Erythroblast (primary cell): ENCODE measurements at regions not wholly inside any gene's neighbourhood (a gene's known extent, or its start where the extent isn't known, plus 50 kb on each side); places are given as distances from the start of the nearest gene placed in this dataset.
"Not testable (repeated sequence)": the region's sequence is repeated elsewhere in the genome, so short reads cannot be mapped to it uniquely, and the experiment has no call there.

Experiments used
- DNase-seq, 2 experiments: peaks; one replicate each; lab custom pipeline; 2025; lab: John Stamatoyannopoulos, UW
- GATA1 ChIP-seq: IDR thresholded peaks from 2 replicates; pipeline ENCODE4 v1.6.1; 2011; ENCODE audit warnings: low read depth, mild to moderate bottlenecking, control low read depth, low read length, moderate library complexity
- POLR2A ChIP-seq: IDR thresholded peaks from 2 replicates; pipeline ENCODE4 v1.6.1; 2011; ENCODE audit warnings: mild to moderate bottlenecking, low read length

DNA sequence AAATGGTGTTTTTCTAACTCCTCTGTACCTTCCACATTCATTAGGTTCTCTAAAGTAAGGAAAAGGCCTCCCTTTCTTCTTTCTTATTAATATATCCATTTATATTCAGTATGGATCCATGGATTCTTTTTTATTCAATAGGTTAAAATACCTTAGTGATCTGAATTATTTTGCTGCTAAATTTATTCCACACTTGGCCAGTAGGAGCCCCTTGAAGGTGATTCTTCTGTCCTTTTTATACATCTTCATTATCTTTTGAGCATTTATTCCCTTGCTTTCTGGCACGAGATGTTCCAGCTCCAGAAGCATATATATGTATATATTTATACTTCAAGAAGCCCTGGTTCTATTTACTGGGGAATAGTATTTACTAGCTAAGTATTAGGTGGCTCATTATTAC lies 311.8 kb upstream of the SGCD start:
- no peak for TF ChIP-seq POLR2A
- no peak for TF ChIP-seq GATA1
- no peak for DNase-seq

DNA sequence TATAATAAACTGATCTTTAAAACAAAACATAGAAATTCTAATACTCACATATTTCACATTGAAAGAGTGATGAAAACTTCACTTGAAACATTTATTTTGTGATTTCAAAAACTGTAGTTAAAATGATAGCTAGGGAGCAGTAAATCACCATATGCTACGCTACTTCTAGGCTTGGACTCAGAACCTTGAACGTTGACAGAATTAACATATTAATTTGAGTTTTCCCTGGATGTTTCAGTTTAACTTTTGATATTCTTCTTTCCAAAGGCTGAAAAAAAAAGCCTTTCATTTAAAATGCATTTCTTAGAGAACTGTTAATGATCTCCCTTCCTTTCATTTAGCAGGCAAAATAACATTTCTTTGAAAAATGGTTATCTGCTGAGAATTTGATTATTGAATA lies 307.8 kb upstream of the SGCD start:
- no peak for TF ChIP-seq GATA1
- no peak for TF ChIP-seq POLR2A
- DNase-seq, result no peak

DNA sequence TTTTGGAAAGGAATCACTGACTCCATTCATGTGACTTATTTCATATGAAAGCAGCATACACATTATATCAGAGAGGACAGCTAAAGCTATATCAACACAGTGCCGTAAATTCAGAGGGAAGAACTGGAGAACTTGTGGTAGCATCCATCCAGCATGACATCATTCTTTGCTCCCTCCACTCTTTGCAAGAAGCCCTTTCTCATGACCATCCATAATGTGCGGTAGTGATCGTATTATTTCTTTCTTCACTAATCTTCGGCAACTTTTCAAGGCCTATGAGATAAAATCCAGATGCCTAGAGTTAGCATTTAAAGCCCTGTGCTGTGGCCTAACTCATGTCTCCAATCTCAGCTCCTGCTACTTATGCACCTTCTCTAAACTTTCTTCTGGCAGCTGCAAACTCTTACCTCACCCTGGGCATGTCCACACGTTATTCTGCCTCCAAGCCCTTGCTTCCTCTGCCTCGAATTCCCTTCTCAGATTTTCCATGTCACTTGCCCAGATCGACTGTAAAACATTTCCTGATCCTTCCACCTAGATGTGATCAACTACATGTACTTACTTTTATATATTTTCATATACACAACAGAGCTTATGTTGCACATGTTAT lies 307.3 kb upstream of the SGCD start:
- no peak for DNase-seq

DNA sequence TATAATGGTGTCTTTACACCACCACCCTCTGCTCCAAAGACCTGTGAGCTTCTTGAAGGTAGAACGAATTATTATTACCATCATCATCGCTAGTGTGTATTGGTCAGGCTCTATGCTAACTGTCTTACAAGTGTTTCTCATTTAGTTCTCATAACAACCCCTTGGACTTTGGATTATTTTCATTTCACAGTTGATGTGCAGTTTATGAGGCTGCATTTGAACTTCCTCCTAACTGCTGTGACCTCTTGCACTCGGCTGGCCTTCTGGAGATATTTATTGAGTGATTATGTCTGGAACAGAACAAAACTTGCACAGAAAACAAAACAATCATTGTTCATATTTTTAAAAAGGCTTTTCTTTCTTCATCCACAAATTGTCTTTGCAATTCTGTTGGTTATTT lies 306.3 kb upstream of the SGCD start:
- no peak for DNase-seq

More for the DNA sequence above, 307.3 kb upstream of the SGCD start:
- no peak for TF ChIP-seq POLR2A
- TF ChIP-seq GATA1, result no peak

DNA sequence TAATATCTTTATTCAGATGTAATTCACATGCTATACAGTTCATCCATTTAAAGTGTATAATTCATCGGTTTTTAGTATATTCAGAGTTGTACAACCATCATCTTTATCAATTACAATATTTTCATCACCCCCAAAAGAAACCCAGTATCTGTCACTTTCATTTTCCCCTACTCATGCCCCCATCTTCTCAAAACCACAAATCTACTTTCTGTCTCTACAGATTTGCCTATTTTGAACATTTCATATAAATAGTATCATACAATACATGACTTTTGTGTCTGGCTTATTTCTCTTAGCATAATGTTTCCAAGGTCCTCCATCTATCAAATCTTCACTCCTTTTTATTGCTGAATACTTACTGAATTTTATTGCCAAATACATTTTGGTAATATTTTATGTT lies 305.1 kb upstream of the SGCD start:
- TF ChIP-seq POLR2A, result no peak
- no peak for TF ChIP-seq GATA1
- DNase-seq, result no peak

More for the DNA sequence above, 306.3 kb upstream of the SGCD start:
- TF ChIP-seq POLR2A, result no peak
- no peak for TF ChIP-seq GATA1

DNA sequence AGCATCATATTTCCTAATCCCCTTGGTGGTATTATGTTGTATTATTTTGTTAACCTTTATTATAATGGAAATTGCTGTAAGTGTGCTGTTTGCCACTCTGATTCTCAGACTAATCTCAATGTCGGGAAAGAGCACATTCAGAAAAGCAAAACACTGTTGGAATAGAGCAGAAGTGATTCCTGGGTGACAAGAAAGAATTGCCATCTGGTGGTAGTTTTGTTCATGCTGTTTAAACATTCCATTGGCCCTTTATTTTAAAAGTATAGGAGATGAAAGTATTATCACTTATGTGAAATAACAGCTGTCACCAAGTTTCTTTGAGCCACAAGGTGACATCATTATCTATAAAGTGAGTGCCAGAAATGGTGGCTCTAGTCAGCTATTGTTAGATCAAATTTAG lies 301.3 kb upstream of the SGCD start:
- TF ChIP-seq POLR2A, result no peak
- TF ChIP-seq GATA1, result no peak
- no peak for DNase-seq

DNA sequence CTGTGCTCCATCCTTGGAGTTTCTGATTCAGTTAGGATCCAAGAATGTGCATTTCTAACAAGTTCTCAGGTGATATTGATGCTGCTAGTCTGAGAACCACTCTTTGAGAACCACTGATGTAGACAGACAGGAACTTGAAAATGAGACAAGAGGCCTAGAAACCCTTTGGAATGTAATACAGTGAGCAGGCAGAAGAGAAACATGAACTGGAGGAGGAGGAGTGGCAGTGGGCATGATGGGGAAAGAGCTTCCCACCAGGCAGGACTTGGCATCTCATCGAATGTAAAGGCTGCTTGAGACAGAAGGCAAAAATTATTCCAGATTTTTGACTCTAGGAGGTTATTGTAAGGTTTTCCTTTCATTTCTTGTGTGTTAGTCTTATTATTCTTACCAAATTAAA lies 295.8 kb upstream of the SGCD start:
- no peak for DNase-seq
- TF ChIP-seq GATA1, result no peak
- TF ChIP-seq POLR2A, result no peak

DNA sequence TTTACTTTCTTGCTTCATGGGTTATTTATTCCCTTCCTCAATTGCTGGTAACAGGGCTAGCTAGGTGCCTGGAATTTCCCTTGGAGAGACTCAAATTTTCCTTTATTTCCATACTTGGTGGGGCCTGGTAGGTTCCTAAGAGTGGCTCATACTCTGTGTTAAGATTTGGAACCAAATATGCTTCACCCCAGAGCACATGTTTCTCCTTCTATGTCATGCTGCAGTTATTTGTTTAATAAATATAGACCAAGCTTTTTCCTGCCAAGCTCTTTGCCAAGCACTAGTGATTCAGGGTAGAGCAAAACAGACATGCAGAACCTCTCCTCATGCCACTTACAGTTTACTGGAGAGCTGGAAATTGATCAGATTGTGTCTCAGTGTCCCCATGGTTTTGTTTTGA lies 290.3 kb upstream of the SGCD start:
- no peak for DNase-seq
- TF ChIP-seq POLR2A (no peak), GATA1 (no peak)

DNA sequence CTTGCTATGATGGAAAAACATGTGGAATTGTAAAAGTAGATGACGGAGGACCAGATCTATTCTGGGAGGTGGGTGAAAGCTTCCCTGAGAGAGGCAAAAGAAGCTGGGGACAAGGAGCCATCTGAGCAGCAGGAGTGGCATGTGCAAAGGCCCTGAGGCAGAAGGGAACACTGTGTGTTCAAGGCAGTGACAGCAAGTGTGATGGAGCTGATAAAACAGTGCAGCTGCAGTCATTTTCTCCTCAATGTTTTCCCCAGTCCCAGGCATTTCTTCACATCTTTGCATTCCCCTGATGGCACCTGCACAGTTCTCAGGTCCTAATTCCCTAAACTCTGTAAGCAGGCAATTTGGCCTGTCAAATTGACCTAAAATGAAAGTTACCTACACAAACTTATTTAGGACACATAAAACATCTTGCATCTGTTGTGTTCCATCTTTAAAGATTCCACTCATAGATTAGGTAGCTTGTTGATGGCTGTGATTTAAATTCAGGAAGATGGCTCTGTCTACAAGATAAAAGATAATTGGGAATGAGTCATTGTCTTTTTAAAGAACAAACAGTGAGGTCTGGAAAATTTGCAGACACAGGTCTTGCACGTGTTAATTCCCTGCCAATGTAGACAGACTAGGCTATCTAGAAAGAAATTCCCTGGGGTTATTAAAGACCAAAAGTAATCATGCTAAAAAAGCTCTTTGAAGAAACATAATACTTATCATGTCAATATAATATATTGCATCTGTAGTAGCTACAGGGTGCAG lies 289.6 kb upstream of the SGCD start:
- DNase-seq, result no peak
- TF ChIP-seq POLR2A, result no peak

DNA sequence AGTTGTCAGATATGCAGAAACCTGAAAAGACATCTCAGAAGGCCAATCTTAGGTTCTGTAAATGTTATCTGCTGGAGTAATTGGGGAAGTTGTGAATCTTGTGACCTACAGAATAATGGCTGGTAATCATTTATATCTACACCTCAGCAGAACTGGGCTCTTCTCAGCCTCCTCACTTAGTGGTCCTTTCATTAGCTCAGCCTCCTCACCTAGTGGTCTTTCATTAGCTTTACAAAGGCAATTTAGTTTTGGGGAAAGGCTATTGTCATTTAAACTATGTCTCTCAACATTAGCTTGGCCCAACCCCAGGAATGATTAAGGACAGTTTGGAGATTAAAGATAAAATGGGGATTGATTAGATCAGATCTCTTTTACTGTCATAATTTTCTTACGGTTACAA lies 284.2 kb upstream of the SGCD start:
- TF ChIP-seq GATA1 (no peak), POLR2A (no peak)
- DNase-seq, result no peak

DNA sequence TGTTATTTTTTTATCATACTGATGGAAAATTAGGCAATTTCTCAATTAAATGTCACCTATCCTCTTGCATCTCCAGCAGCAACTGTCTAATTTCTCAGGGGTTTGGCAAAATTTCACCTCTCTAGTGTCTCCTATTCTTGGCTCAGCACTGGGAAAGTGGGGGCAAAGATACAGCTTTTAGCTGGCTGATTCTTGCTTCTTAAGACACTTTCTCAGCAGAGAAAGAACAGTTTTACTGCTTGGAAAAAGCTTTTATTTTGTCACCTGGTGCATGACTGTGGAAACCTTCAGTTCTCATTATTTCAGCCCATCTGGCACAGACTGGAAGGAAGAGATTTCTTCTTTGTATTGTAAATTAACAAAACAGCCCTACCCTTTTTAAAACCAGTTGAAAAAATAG lies 283.6 kb upstream of the SGCD start:
- DNase-seq, result no peak
- TF ChIP-seq POLR2A (no peak), GATA1 (no peak)

DNA sequence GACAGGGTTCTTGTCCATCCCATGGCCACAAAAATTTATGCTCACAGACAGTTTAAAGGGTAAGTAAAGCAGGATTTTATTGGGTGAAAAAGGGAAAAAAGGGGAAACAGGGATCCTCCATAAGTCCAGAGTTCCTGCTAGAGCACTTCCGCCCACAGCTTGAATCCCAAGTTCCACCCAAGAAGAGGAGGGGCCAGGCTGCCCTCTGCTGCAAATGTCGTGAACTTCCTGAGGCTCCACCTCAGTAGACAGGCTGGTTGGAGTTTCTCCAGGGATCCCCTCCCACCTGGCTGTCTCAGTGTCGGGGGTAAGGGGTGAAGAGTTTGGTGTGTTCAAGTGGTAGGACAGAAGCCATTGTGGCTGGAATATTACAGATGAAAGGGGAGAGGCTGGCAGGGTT lies 275.0 kb upstream of the SGCD start:
- TF ChIP-seq POLR2A, result no peak
- TF ChIP-seq GATA1, result no peak
- DNase-seq, result no peak

DNA sequence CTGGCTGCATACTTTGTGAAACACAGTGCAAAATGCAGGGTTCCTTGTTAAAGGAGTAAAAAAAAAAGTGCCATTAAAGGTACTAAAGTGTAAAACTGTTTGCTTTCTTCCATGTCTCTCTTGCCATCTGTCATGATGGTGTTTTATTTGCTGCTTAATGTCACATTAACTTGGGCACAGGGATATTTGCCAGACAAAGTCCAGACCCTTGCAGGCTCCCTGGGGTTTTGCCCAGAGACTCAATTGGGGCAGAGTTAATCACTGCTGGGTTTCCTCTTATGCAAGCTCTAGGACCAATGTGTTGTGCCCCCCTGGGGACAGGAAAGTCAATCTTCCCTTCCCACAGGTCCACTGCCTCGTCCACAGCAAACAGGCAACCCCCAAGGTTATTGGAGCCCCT lies 274.3 kb upstream of the SGCD start:
- DNase-seq, result no peak
- no peak for TF ChIP-seq GATA1
- no peak for TF ChIP-seq POLR2A

DNA sequence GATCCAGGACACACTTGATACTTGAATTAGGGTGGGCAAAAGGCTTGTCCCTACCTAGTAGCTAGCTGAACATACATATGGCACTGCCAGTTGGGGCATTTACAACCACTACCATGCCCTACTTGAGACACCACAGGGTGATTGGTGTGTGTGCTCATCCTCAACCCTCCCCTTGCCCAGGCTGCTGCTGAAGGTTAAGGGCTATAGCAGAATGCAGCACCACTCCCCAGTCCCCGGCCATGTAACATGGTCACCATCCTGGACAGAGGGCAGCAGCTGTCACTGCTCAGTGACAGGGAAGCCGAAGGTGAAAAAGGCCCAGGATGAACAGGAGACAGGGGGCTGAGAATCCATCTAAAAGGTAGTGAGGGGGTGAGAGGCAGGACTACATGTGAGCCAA lies 273.9 kb upstream of the SGCD start:
- DNase-seq, result no peak
- TF ChIP-seq GATA1 (no peak), POLR2A (no peak)

DNA sequence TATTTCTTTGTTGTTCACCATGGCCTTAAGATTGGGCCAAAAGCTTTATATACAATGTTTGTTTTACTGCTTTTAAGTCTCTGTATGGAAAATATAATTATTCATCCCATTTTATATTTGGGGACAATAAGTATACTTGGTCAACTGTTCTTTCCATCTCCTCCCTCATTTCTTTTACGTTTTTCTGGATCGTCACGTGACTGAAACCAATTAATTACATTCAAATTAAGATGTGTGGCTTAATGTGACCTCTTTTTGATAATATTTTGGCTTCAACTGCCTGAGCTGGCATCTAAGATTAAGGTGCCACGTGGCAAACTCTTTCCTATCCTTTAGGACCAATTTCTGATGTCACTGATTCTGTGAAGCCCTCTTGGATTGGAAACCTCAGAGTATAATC lies 250.1 kb upstream of the SGCD start:
- no peak for DNase-seq
- no peak for TF ChIP-seq GATA1
- no peak for TF ChIP-seq POLR2A

DNA sequence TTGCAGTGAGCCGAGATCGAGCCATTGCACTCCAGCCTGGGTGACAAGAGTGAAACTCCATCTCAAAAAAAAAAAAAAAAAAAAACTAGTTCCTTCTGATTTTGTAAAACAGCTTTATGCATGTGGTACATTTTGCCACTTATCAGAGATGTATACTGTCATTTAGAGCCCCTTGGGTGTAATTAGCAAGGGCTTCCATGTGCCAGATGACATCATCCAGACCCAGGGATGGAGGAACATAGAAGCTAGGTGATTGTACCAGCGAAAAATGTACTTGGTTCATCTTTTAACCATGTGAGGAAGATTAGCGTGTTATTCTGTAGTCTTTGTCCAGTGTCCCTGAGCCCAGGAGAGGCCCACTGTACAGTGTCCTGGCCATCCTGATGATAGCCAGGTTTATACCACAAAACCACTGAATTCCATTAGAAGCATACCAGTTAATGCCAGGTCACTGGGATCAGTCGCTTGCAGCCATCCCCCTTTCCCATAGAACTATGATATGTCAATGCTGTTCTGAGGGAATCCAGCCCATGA lies 239.3 kb upstream of the SGCD start:
- TF ChIP-seq GATA1 (no peak), POLR2A (no peak)
- DNase-seq, result no peak

DNA sequence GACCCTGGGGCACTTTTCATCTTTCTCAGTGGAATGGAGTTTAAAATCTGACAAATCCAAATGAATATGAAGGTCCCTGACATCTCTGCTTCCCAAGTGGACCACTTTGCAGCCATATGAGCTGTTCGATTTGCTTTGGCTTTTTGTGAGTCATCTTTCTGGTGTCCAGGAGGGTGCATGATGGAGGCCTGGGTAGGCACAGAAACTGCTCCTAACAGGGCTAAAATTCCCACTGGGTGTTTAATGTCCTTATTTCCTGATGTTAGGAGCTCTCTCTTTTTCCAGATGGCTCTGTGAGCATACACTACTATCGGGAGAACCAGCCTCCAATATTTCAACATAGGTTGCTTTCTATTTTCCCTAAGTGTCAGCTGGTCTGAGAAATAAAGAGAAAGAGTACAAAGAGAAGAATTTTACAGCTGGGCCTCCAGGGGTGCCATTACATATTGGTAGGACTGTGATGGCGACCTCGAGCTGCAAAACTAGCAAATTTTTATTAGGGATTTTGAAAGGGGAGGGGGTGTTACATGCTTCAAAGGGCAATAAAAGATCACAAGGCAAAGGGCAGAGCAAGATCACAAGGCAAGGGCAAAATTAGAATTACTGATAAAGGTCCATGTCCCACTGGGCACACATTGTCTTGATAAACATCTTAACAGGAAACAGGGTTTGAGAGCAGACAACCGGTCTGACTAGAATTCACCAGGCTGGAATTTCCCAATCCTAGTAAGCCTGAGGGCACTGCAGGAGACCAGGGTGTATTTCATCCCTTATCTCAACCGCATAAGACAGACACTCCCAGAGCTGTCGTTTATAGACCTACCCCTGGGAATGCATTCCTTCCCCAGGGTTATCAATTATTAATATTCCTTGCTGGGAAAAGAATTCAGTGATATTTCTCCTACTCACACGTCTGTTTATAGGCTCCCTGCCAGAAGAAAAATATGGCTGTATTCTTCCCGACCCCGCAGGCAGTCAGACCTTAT lies 236.7 kb upstream of the SGCD start:
- DNase-seq, result not testable (repeated sequence)
